A549 (cell line): ENCODE measurements at regions not wholly inside any gene's neighbourhood (a gene's known extent, or its start where the extent isn't known, plus 50 kb on each side); places are given as distances from the start of the nearest gene placed in this dataset.

Experiments
- CHD2 ChIP-seq: fragments of 150-350 bp; IDR thresholded peaks from 2 replicates; pipeline ENCODE4 v1.6.1; 2014; ENCODE audit warnings: low read length; ENCODE audit not compliant: partially characterized antibody
- EHMT2 ChIP-seq: fragments of 200-600 bp; sonication (generic); IDR thresholded peaks from 2 replicates; pipeline ENCODE4 v1.6.1; 2016; ENCODE audit warnings: antibody characterized with exemption, low read depth, mild to moderate bottlenecking, moderate library complexity
- EP300 ChIP-seq, 2 experiments: fragments of >200 bp; sonication (Bioruptor Twin); formaldehyde crosslinking; IDR thresholded peaks; 2 replicates in 1 of 2; 3 replicates in 1 of 2; pipeline ENCODE4 v1.6.1; 2016 to 2017
- HDAC2 ChIP-seq: fragments of 200-600 bp; sonication (generic); IDR thresholded peaks from 2 replicates; pipeline ENCODE4 v1.6.1; 2016
- KDM5A ChIP-seq: fragments of 200-600 bp; sonication (generic); IDR thresholded peaks from 2 replicates; pipeline ENCODE4 v1.6.1; 2016; ENCODE audit warnings: antibody characterized with exemption, mild to moderate bottlenecking
- MAZ ChIP-seq: fragments of 150-350 bp; IDR thresholded peaks from 2 replicates; pipeline ENCODE4 v1.6.1; 2014; ENCODE audit warnings: antibody characterized with exemption, low read depth, low read length, borderline replicate concordance
- PHF8 ChIP-seq: fragments of 200-600 bp; sonication (generic); IDR thresholded peaks from 2 replicates; pipeline ENCODE4 v1.6.1; 2016; ENCODE audit warnings: low read depth, mild to moderate bottlenecking, antibody characterized with exemption, moderate library complexity, borderline replicate concordance
- POLR2A ChIP-seq: IDR thresholded peaks from 2 replicates; pipeline ENCODE4 v1.6.1; 2012; ENCODE audit warnings: mild to moderate bottlenecking, low read length
- RAD21 ChIP-seq, 2 experiments: fragments of >200 bp in 1 of 2; sonication (Bioruptor Twin) in 1 of 2; formaldehyde crosslinking in 1 of 2; IDR thresholded peaks in 1 of 2; conservative IDR thresholded peaks in 1 of 2; 2 replicates in 1 of 2; 3 replicates in 1 of 2; pipeline ENCODE4 v1.6.1; 2012 to 2018; ENCODE audit warnings: inconsistent platforms in 1 of 2
- RNF2 ChIP-seq: fragments of 200-600 bp; sonication (generic); IDR thresholded peaks from 2 replicates; pipeline ENCODE4 v1.6.1; 2016; ENCODE audit warnings: low read depth, mild to moderate bottlenecking, antibody characterized with exemption, moderate library complexity, borderline replicate concordance
- TF ChIP-seq, protein P1 (sequence below): fragments of >200 bp; sonication (Bioruptor Twin); formaldehyde crosslinking; IDR thresholded peaks from 3 replicates; pipeline ENCODE4 v1.5.1; 2016
- TF ChIP-seq, protein P2 (sequence below): fragments of 250-450 bp; sonication (Bioruptor Pico); IDR thresholded peaks from 2 replicates; pipeline ENCODE4 v1.5.0; 2021; ENCODE audit warnings: mild to moderate bottlenecking, moderate library complexity, borderline replicate concordance
- TF ChIP-seq, protein P3 (sequence below): fragments of 200-600 bp; sonication (generic); IDR thresholded peaks from 2 replicates; pipeline ENCODE4 v1.6.1; 2016; ENCODE audit warnings: antibody characterized with exemption, mild to moderate bottlenecking, moderate library complexity
- TF ChIP-seq, protein P4 (sequence below): fragments of 150-350 bp; IDR thresholded peaks from 2 replicates; pipeline ENCODE4 v1.6.1; 2014; ENCODE audit warnings: low read depth, mild to moderate bottlenecking, low read length

DNA sequence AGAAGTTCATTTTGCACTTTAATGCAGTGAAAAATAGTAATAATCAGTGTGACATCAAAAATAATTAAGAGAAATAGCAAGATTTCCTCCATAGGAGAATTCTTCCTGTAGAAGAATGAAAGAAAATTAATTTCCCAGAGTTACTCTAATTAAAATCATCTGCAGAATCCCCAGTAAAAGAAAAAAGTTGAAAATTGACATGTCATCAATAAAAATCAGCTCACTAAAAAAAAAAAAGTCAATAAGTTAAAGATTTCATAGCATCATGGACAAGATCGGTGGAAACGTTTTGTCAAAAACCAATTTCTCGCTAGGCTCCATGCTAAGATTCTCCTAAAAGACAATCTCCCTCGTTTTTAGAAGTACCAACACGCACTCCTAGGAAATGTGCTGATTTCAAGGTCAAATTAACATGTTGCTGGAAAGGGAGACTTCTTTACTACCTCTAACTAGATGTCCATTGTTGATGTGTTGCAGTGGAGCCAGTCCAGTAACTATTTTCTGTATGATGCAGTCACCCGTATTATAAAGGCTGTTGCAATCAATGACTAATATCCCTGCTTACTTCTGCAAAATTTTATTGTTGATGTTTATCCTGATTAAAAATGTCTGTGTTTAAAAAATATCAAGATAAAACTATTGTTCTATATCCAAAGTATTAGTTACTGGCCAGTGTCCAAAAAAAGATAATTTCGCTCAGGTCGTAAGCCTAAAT lies 591.9 kb upstream of the MGMT start:
- TF ChIP-seq, protein P1, sequence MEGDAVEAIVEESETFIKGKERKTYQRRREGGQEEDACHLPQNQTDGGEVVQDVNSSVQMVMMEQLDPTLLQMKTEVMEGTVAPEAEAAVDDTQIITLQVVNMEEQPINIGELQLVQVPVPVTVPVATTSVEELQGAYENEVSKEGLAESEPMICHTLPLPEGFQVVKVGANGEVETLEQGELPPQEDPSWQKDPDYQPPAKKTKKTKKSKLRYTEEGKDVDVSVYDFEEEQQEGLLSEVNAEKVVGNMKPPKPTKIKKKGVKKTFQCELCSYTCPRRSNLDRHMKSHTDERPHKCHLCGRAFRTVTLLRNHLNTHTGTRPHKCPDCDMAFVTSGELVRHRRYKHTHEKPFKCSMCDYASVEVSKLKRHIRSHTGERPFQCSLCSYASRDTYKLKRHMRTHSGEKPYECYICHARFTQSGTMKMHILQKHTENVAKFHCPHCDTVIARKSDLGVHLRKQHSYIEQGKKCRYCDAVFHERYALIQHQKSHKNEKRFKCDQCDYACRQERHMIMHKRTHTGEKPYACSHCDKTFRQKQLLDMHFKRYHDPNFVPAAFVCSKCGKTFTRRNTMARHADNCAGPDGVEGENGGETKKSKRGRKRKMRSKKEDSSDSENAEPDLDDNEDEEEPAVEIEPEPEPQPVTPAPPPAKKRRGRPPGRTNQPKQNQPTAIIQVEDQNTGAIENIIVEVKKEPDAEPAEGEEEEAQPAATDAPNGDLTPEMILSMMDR = no peak
- TF ChIP-seq, protein P2, sequence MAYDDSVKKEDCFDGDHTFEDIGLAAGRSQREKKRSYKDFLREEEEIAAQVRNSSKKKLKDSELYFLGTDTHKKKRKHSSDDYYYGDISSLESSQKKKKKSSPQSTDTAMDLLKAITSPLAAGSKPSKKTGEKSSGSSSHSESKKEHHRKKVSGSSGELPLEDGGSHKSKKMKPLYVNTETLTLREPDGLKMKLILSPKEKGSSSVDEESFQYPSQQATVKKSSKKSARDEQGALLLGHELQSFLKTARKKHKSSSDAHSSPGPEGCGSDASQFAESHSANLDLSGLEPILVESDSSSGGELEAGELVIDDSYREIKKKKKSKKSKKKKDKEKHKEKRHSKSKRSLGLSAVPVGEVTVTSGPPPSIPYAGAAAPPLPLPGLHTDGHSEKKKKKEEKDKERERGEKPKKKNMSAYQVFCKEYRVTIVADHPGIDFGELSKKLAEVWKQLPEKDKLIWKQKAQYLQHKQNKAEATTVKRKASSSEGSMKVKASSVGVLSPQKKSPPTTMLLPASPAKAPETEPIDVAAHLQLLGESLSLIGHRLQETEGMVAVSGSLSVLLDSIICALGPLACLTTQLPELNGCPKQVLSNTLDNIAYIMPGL (CRISPR knock-in tag) = no peak
- TF ChIP-seq EHMT2 (no peak), RAD21 (conservative IDR thresholded peaks at IDR 0.05 in 1 of 2, IDR thresholded peaks at IDR 0.05 in 1 of 2) (no peak), EP300 (IDR thresholded peaks at IDR 0.05) (no peak), POLR2A (no peak), MAZ (no peak), KDM5A (no peak), PHF8 (no peak), RNF2 (no peak), HDAC2 (no peak), CHD2 (no peak)
- TF ChIP-seq, protein P3, sequence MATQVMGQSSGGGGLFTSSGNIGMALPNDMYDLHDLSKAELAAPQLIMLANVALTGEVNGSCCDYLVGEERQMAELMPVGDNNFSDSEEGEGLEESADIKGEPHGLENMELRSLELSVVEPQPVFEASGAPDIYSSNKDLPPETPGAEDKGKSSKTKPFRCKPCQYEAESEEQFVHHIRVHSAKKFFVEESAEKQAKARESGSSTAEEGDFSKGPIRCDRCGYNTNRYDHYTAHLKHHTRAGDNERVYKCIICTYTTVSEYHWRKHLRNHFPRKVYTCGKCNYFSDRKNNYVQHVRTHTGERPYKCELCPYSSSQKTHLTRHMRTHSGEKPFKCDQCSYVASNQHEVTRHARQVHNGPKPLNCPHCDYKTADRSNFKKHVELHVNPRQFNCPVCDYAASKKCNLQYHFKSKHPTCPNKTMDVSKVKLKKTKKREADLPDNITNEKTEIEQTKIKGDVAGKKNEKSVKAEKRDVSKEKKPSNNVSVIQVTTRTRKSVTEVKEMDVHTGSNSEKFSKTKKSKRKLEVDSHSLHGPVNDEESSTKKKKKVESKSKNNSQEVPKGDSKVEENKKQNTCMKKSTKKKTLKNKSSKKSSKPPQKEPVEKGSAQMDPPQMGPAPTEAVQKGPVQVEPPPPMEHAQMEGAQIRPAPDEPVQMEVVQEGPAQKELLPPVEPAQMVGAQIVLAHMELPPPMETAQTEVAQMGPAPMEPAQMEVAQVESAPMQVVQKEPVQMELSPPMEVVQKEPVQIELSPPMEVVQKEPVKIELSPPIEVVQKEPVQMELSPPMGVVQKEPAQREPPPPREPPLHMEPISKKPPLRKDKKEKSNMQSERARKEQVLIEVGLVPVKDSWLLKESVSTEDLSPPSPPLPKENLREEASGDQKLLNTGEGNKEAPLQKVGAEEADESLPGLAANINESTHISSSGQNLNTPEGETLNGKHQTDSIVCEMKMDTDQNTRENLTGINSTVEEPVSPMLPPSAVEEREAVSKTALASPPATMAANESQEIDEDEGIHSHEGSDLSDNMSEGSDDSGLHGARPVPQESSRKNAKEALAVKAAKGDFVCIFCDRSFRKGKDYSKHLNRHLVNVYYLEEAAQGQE = no peak
- TF ChIP-seq, protein P4, sequence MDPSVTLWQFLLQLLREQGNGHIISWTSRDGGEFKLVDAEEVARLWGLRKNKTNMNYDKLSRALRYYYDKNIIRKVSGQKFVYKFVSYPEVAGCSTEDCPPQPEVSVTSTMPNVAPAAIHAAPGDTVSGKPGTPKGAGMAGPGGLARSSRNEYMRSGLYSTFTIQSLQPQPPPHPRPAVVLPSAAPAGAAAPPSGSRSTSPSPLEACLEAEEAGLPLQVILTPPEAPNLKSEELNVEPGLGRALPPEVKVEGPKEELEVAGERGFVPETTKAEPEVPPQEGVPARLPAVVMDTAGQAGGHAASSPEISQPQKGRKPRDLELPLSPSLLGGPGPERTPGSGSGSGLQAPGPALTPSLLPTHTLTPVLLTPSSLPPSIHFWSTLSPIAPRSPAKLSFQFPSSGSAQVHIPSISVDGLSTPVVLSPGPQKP = no peak
